ENCODE measurements at regions not wholly inside any gene's neighbourhood (a gene's known extent, or its start where the extent isn't known, plus 50 kb on each side); places are given as distances from the start of the nearest gene placed in this dataset.

DNA sequence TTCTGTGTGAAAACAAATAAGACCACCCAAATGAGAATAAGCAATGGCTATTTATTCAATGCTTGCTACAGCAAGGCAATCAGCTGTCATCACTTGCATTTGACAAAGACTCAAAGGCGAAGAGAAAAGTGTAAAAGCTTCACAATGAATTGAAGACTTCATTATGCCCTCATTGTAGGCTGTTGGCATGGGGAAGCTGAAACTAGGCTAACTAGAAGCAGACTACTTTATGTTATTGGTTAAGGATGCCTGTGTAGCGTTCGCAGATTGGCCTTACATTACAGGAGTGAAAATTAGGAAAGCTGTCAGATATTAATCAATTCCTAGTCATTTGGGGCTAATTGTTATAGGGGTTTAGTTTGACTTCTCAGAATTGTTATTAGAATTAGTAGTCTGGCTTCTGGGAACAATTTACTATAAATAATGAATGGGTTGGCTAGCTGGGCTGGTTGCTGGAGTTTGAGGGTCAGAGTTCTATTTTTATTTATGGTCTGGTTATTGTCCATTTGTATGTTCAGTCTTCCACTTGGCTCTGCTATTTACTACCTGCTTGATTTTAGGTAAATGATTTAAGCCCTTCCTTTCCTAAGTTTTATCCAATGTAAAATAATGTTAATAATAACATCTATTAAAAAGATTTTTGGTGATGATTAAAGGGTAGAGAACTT is 437.2 kb upstream of the SYT4 start:
- DNase-seq (ENCODE audit: low read depth, low spot score): no peak
- in situ Hi-C loops (cut with HindIII; ENCODE audit: low sequenced_read_pairs): no loop called here
- TF ChIP-seq, protein P1, sequence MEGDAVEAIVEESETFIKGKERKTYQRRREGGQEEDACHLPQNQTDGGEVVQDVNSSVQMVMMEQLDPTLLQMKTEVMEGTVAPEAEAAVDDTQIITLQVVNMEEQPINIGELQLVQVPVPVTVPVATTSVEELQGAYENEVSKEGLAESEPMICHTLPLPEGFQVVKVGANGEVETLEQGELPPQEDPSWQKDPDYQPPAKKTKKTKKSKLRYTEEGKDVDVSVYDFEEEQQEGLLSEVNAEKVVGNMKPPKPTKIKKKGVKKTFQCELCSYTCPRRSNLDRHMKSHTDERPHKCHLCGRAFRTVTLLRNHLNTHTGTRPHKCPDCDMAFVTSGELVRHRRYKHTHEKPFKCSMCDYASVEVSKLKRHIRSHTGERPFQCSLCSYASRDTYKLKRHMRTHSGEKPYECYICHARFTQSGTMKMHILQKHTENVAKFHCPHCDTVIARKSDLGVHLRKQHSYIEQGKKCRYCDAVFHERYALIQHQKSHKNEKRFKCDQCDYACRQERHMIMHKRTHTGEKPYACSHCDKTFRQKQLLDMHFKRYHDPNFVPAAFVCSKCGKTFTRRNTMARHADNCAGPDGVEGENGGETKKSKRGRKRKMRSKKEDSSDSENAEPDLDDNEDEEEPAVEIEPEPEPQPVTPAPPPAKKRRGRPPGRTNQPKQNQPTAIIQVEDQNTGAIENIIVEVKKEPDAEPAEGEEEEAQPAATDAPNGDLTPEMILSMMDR (IDR thresholded peaks at IDR 0.05; ENCODE audit: low read depth, low read length): no peak
- no peak overlapping the region for H3K4me3 ChIP-seq (ENCODE audit: low read depth, low read length)

DNA sequence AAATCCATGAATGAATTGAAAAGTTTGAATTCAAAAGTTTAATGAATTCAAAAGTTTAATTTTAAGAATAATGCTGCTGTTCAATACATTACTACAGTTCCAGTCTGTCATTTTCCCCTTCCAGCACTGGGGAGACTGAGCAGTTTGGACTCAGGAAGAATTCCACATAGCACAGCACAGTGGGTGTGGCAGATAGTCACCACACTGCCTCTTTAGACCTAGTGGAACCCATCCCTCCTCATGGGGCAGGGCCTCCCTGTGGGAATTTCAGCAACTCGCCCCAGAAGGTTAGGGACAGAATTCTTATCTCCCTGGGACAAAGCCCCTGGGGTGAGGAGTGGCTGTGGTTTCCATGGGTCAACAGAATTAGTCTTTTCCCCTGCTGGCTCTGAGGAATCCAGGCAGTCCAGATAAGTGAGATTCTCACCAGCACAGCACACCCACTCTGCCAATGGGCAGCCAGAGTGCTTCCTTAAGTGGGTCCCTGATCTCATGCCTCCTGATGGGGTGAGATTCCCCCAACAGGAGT is 442.0 kb upstream of the SYT4 start:
- DNase-seq (ENCODE audit: low read depth, low spot score): no peak
- in situ Hi-C loops (cut with HindIII; ENCODE audit: low sequenced_read_pairs): no loop called here
- no peak overlapping the region for H3K4me3 ChIP-seq (ENCODE audit: low read depth, low read length)
- TF ChIP-seq, protein P1 (IDR thresholded peaks at IDR 0.05; ENCODE audit: low read depth, low read length): no peak

DNA sequence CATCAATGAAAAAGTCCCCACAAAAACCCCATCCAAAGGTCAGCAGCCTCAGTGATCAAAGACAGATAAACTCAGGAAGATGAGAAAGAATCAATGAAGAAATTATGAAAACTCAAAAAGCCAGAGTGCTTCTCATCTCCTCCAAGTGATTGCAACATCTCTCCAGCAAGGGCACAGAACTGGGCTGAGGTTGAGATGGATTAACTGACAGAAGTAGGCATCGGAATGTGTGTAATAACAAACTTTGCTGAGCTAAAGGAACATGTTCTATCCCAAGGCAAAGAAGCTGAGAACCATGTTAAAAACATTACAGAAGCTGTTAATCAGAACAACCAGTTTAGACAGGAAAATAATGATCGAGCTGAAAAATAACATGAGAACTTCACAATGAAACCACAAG is 442.8 kb upstream of the SYT4 start:
- no peak overlapping the region for H3K4me3 ChIP-seq (ENCODE audit: low read depth, low read length)
- in situ Hi-C loops (cut with HindIII; ENCODE audit: low sequenced_read_pairs): no loop called here
- TF ChIP-seq, protein P1 (IDR thresholded peaks at IDR 0.05; ENCODE audit: low read depth, low read length): no peak
- DNase-seq (ENCODE audit: low read depth, low spot score): peak; percentile 1

DNA sequence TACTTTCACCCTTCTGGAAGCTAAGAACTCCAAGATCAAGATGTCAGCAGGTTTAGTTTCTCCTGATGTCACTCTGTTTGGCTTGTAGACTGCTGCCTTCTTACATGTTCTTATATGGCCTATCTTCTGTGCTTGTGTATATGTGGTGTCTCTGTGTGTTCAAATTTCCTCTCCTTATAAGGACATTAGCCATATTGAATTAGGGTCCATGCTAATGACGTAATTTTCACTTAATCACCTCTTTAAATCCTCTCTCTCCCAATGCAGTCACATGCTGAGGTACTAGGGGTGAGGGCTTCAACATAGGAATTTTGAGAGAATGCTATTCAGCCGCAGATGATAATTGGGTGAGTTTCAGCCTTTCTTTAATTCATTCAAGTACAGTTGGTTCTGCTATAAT is 458.3 kb upstream of the SYT4 start:
- in situ Hi-C loops (cut with HindIII; ENCODE audit: low sequenced_read_pairs): no loop called here
- no peak for DNase-seq (ENCODE audit: low read depth, low spot score)
- TF ChIP-seq, protein P1 (IDR thresholded peaks at IDR 0.05; ENCODE audit: low read depth, low read length): no peak

DNA sequence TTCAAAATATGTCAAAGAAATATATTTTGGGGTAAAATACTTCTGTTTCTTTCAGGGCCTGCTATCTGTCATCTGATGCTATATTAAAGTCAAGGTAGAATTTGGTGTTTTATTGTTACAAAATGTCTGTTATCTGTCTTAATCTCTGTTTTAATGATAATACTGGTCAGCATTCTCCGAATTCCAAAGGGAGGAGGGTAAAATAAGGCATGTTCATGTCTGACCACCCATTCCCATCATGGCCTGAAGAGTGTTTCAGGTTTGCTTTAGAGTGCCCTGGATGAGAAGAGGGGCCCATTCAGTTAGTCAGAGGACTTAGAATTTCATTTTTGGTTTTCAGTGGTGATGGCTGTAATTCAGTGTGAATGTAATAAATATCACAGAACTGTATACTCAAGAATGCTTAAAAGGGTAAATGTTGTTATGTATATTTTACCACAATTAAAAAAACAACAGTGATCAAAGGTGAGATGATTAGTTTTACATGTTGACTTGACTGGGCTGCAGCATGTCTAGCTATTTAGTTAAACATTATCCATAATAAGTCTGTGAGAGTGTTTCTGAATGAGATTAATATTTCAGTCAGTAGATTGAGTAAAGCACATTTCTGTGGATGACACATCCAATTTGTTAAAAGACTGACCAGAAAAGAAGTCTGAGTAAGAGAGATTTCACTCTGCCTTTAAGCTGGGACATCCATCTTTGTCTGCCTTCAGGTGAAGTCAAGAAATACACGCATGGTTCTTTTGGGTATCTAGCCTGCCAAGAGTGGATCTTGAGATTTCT is 467.9 kb upstream of the SYT4 start:
- H3K4me3 ChIP-seq (ENCODE audit: low read depth, low read length): no peak overlapping the region
- in situ Hi-C loops (cut with HindIII; ENCODE audit: low sequenced_read_pairs): no loop called here
- TF ChIP-seq, protein P1 (IDR thresholded peaks at IDR 0.05; ENCODE audit: low read depth, low read length): no peak
- no peak for DNase-seq (ENCODE audit: low read depth, low spot score)

More for the DNA sequence above, 458.3 kb upstream of the SYT4 start:
- H3K4me3 ChIP-seq (ENCODE audit: low read depth, low read length): no peak overlapping the region

DNA sequence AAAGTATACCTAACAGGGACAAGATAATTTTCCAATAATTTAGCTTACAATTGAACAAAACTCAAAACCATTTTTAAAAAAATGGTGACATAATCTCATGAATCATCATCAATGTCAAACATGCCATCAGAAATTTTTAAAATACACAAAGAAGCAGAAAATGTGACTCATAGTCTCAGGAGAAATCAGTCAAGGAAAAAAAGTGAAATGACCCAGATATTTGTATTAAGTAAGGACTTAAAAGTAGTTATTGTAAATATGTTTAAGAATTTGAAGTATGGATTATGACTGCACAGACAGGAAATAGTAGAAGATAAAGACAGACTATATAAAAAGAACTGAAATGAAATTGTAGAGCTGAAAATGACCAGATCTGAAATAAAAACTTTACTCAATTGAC is 473.9 kb upstream of the SYT4 start:
- no peak overlapping the region for H3K4me3 ChIP-seq (ENCODE audit: low read depth, low read length)
- peak; percentile 10 for DNase-seq (ENCODE audit: low read depth, low spot score)
- in situ Hi-C loops (cut with HindIII; ENCODE audit: low sequenced_read_pairs): no loop called here
- TF ChIP-seq, protein P1 (IDR thresholded peaks at IDR 0.05; ENCODE audit: low read depth, low read length): no peak

All from astrocyte of the spinal cord (primary cell).